Cardiac fibroblast (primary cell): ENCODE measurements at regions not wholly inside any gene's neighbourhood (a gene's known extent, or its start where the extent isn't known, plus 50 kb on each side); places are given as distances from the start of the nearest gene placed in this dataset.
"Not testable (repeated sequence)": the region's sequence is repeated elsewhere in the genome, so short reads cannot be mapped to it uniquely, and the experiment has no call there.

ENCODE experiments used
- DNase-seq, 2 donors: peaks; one replicate each; pipeline versions ENCODE4 v3.0.0 to v3.0.0-alpha.2; 2010; ENCODE audit warnings: low read depth in 2 of 2
- H3K4me3 ChIP-seq, 2 donors: replicated peaks in 1 of 2; 1 replicate in 1 of 2; 2 replicates in 1 of 2; pipeline ENCODE4 v1.5.1; 2011; ENCODE audit warnings: low read depth in 2 of 2, low read length in 2 of 2, mild to moderate bottlenecking in 2 of 2, moderate library complexity in 1 of 2
- TF ChIP-seq, protein P1 (sequence below): IDR thresholded peaks from one replicate; pipeline ENCODE4 v1.5.1; 2011; ENCODE audit warnings: low read depth, mild to moderate bottlenecking, low read length, inconsistent platforms

DNA sequence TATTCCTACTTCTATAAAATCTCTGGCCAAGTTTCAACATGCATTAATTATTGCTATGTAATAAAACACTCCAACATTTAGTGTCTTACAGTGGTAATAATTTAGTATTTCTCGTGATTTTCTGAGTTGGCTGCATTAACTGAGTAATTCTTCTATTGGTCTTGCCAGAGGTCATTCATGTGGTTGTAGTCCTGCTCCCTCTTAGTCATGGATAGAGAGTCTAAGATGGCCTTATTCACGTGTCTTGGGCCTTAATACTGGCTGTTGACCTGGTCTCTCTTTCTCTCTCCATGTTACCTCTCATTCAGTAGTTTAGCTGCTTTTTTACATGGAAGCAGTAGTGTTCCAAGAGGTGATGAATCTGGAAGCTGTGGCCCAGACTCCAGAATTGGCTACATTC is 140.1 kb upstream of the ZBTB20 start:
- TF ChIP-seq, protein P1, sequence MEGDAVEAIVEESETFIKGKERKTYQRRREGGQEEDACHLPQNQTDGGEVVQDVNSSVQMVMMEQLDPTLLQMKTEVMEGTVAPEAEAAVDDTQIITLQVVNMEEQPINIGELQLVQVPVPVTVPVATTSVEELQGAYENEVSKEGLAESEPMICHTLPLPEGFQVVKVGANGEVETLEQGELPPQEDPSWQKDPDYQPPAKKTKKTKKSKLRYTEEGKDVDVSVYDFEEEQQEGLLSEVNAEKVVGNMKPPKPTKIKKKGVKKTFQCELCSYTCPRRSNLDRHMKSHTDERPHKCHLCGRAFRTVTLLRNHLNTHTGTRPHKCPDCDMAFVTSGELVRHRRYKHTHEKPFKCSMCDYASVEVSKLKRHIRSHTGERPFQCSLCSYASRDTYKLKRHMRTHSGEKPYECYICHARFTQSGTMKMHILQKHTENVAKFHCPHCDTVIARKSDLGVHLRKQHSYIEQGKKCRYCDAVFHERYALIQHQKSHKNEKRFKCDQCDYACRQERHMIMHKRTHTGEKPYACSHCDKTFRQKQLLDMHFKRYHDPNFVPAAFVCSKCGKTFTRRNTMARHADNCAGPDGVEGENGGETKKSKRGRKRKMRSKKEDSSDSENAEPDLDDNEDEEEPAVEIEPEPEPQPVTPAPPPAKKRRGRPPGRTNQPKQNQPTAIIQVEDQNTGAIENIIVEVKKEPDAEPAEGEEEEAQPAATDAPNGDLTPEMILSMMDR = no peak
- no peak overlapping the region for H3K4me3 ChIP-seq
- DNase-seq = no peak

DNA sequence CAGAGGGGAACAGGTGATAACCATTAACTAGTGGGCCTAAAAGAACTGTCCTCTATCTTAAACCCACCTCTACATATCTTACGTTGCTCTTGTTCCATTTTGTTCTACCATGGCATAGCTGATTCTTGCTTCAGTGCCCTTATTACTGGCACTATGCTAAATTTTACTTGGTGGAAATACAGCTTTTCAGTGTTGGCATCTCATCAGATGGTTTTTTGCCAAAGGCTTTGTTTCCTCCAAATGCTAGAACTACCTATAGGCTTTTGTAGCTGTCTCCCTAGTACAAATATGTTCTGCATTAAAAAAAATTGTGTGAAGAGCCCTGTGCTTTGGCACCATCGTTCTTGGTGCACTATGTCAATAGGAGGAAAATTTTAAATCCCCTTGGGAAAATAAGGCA is 145.0 kb upstream of the ZBTB20 start:
- DNase-seq = no peak
- H3K4me3 ChIP-seq = no peak overlapping the region
- TF ChIP-seq, protein P1 = no peak

DNA sequence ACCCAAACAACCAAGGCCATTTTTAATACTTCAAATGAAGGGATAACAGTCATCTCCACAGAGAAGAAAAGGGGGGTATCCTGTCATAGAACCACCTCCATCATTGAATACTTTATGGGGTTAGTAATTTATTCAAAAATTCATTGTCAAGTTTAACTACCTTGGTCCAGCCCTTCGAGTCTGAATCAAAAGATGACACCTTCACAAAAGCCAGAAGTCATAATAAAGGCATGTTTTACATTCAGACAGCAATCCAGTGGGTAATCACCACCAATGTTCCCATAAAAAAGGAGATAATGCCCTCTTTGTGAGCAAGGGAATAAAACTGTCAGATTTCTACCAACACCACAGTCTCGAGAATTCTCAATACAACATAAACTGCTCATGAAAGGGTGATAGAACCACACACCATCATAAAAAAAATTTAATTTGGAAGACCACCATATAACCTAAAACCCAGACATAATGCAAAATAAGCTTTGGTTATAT is 145.6 kb upstream of the ZBTB20 start:
- DNase-seq = no peak
- no peak overlapping the region for H3K4me3 ChIP-seq
- TF ChIP-seq, protein P1 = no peak

DNA sequence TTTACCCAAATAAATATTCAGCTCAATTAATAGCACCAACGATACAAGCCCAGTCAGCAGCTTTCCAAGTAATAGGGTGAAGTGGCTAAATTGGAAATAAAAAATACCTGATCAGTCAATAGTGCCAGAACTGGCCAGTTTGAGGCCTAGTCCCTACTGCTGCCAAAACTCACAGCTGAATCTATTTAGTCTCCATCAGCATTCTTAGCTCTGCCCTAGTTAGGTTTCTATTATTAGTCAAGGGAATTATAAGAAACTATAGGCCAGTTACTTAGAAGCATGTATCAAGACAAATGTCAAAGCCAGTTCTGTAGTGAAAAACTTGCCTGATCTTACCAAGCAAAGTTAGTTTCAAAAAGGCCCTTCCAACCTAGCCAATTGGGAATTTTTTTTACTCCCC is 146.2 kb upstream of the ZBTB20 start:
- DNase-seq = no peak
- TF ChIP-seq, protein P1 = no peak
- H3K4me3 ChIP-seq = no peak overlapping the region

DNA sequence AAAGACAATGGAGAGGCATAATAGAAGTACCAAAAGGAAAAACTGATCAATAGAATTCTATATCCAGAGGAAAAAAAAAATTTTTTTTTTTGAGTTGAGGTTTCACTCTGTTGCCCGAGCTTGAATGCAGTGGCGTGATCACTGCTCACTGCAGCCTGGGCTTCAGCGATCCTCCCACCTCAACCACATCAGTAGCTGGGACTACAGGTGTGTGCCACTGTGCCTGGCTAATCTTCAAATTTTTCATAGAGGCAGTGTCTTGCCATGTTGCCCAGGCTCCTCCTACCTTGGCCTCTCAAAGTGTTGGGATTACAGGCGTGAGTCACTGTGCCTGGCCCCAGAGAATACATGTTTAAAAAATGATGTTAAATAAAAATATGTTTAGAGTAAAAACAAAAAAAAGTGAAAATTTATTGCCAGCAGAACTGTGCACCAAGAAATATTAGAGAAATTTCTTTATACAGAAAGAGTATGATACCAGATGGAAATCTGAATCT is 154.3 kb upstream of the ZBTB20 start:
- peak in 1 of 2 donors; percentile 50 for DNase-seq
- TF ChIP-seq, protein P1 = no peak
- no peak overlapping the region for H3K4me3 ChIP-seq

DNA sequence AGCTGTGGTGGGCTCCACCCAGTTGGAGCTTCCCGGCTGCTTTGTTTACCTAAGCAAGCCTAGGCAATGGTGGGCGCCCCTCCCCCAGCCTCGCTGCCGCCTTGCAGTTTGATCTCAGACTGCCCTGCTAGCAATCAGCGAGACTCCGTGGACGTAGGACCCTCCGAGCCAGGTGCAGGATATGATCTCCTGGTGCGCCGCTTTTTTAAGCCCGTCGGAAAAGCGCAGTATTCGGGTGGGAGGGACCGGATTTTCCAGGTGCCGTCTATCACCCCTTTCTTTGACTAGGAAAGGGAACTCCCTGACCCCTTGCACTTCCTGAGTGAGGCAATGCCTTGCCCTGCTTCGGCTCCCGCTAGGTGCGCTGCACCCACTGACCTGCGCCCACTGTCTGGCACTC is 170.9 kb upstream of the ZBTB20 start:
- not testable (repeated sequence) for H3K4me3 ChIP-seq, DNase-seq

DNA sequence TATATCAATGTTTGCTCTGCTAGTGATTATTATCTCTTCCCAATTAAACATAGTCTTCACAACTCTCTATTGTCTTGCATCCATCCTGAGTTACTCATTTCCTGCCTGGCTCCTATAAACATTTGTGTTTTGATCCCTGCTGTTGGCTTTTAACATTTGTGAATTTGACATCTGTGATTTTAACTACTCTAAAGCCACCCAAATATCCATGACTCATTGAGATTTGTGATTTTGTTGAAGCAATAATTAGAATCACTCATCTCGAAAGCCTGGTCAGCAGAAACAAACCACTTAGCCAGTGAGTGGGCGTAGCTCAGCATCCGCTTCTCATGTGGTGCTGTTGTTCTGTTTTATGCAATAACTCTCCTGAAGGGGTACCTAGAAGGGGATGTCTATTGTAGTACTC is 174.3 kb upstream of the ZBTB20 start:
- no peak overlapping the region for H3K4me3 ChIP-seq
- TF ChIP-seq, protein P1 = no peak
- DNase-seq = peak; percentile 17 to 46
